ENCODE measurements at regions not wholly inside any gene's neighbourhood (a gene's known extent, or its start where the extent isn't known, plus 50 kb on each side); places are given as distances from the start of the nearest gene placed in this dataset.

GRCh38 chr2:82314836-82315472 lies 2010.4 kb upstream of the LRRTM1 start:
- Histone ChIP-seq H3K36me3 (no peaks in the 10 kb centered on the region), H3K27ac (no peak overlapping the region), H3K27me3 (no peaks in the 10 kb centered on the region), H3K9me3 (no peaks in the 10 kb centered on the region), H3K4me3 (no peak overlapping the region), H3K4me1 (peaks cover 0 to 4% (median 0%) of the 10 kb centered on the region in 4 donors)
- ATAC-seq (ENCODE audit: low FRiP score in 2 of 2): no peak
- TF ChIP-seq POLR2A (IDR thresholded peaks at IDR 0.05): no peak
- no peak for TF ChIP-seq EP300 (IDR thresholded peaks at IDR 0.05)
- no peak for TF ChIP-seq CTCF (IDR thresholded peaks at IDR 0.05)
- TF ChIP-seq POLR2AphosphoS5 (IDR thresholded peaks at IDR 0.05): no peak
- WGBS, 2 donors: 50 to 67% methylated on average over 1 of the region's 1 CpG
- no peak for DNase-seq

GRCh38 chr2:82307511-82307910 lies 2003.0 kb upstream of the LRRTM1 start:
- no peaks in the 10 kb centered on the region for H3K9me3 ChIP-seq
- TF ChIP-seq EP300 (IDR thresholded peaks at IDR 0.05) (no peak), POLR2AphosphoS5 (IDR thresholded peaks at IDR 0.05) (no peak), CTCF (IDR thresholded peaks at IDR 0.05) (no peak), POLR2A (IDR thresholded peaks at IDR 0.05) (no peak)
- no peaks in the 10 kb centered on the region for H3K27me3 ChIP-seq
- H3K4me1 ChIP-seq: no peaks in the 10 kb centered on the region
- H3K27ac ChIP-seq: no peak overlapping the region
- H3K4me3 ChIP-seq: no peak overlapping the region
- ATAC-seq (ENCODE audit: low FRiP score in 2 of 2) (no peak), DNase-seq (no peak)
- no peaks in the 10 kb centered on the region for H3K36me3 ChIP-seq

GRCh38 chr2:82301506-82301905 lies 1997.0 kb upstream of the LRRTM1 start:
- Histone ChIP-seq H3K27ac (no peak overlapping the region), H3K4me1 (no peaks in the 10 kb centered on the region), H3K9me3 (peaks cover 0 to 4% (median 0%) of the 10 kb centered on the region in 4 donors), H3K27me3 (no peaks in the 10 kb centered on the region), H3K36me3 (no peaks in the 10 kb centered on the region), H3K4me3 (no peak overlapping the region)
- WGBS, 2 donors: 74 to 78% methylated on average over 5 of the region's 5 CpGs
- ATAC-seq (ENCODE audit: low FRiP score in 2 of 2) (no peak), DNase-seq (no peak)
- TF ChIP-seq POLR2AphosphoS5 (IDR thresholded peaks at IDR 0.05): no peak
- TF ChIP-seq CTCF (IDR thresholded peaks at IDR 0.05): no peak
- no peak for TF ChIP-seq EP300 (IDR thresholded peaks at IDR 0.05)
- TF ChIP-seq POLR2A (IDR thresholded peaks at IDR 0.05): no peak

GRCh38 chr2:82289446-82289845 lies 1984.9 kb upstream of the LRRTM1 start:
- DNase-seq (no peak), ATAC-seq (ENCODE audit: low FRiP score in 2 of 2) (no peak)
- Histone ChIP-seq H3K36me3 (no peaks in the 10 kb centered on the region), H3K27ac (no peak overlapping the region), H3K4me3 (no peak overlapping the region), H3K4me1 (no peaks in the 10 kb centered on the region), H3K9me3 (no peaks in the 10 kb centered on the region), H3K27me3 (no peaks in the 10 kb centered on the region)
- WGBS, 2 donors: 72 to 73% methylated on average over 1 of the region's 1 CpG
- TF ChIP-seq POLR2AphosphoS5 (IDR thresholded peaks at IDR 0.05) (no peak), CTCF (IDR thresholded peaks at IDR 0.05) (no peak)

- DNase-seq: no peak
- WGBS, 2 donors: 83 to 94% methylated on average over 2 of the region's 2 CpGs
- Histone ChIP-seq H3K4me3 (no peak overlapping the region), H3K36me3 (no peaks in the 10 kb centered on the region), H3K4me1 (no peaks in the 10 kb centered on the region), H3K27ac (no peak overlapping the region), H3K9me3 (no peaks in the 10 kb centered on the region), H3K27me3 (no peaks in the 10 kb centered on the region)
- TF ChIP-seq EP300 (IDR thresholded peaks at IDR 0.05): no peak
- no peak for TF ChIP-seq CTCF (IDR thresholded peaks at IDR 0.05)
- no peak for TF ChIP-seq POLR2AphosphoS5 (IDR thresholded peaks at IDR 0.05)
- TF ChIP-seq POLR2A (IDR thresholded peaks at IDR 0.05): no peak
- ATAC-seq (ENCODE audit: low FRiP score in 2 of 2): no peak
Observed at GRCh38 chr2:82283075-82283474, 1978.5 kb upstream of the LRRTM1 start.

All from upper lobe of left lung (tissue), 6 donors.